Right lung (tissue), 2 donors: ENCODE measurements at regions not wholly inside any gene's neighbourhood (a gene's known extent, or its start where the extent isn't known, plus 50 kb on each side); places are given as distances from the start of the nearest gene placed in this dataset.
"Not testable (repeated sequence)": the region's sequence is repeated elsewhere in the genome, so short reads cannot be mapped to it uniquely, and the experiment has no call there.

Experiments
- DNase-seq, 2 donors: peaks; one replicate each; pipeline ENCODE4 v3.0.0-alpha.2; 2013

GRCh38 chr1:113303267-113303666 is 87.0 kb upstream of the MAGI3 start:
- DNase-seq, result no peak

- DNase-seq, result not testable (repeated sequence)
Observed at GRCh38 chr1:113305029-113305428, 85.3 kb upstream of the MAGI3 start.

GRCh38 chr1:113307771-113308445 is 82.4 kb upstream of the MAGI3 start:
- no peak for DNase-seq

GRCh38 chr1:113312651-113313050 is 77.7 kb upstream of the MAGI3 start:
- DNase-seq, result not testable (repeated sequence)

- no peak for DNase-seq
Observed at GRCh38 chr1:113314600-113314999, 75.7 kb upstream of the MAGI3 start.

GRCh38 chr1:113320272-113320671 is 70.0 kb upstream of the MAGI3 start:
- DNase-seq, result no peak

- DNase-seq, result peak; percentile 9 to 10
Observed at GRCh38 chr1:113320972-113321680, 69.2 kb upstream of the MAGI3 start.

- DNase-seq, result no peak
Observed at GRCh38 chr1:113321771-113322387, 68.4 kb upstream of the MAGI3 start.

GRCh38 chr1:113322439-113322838 is 67.9 kb upstream of the MAGI3 start:
- no peak for DNase-seq

GRCh38 chr1:113325022-113325421 is 65.3 kb upstream of the MAGI3 start:
- DNase-seq, result no peak

- no peak for DNase-seq
Observed at GRCh38 chr1:113326976-113327375, 63.3 kb upstream of the MAGI3 start.

- no peak for DNase-seq
Observed at GRCh38 chr1:113333056-113333455, 57.3 kb upstream of the MAGI3 start.

- DNase-seq, result no peak
Observed at GRCh38 chr1:113340038-113340437, 50.3 kb upstream of the MAGI3 start.
